Endothelial cell of umbilical vein (primary cell): ENCODE measurements at regions not wholly inside any gene's neighbourhood (a gene's known extent, or its start where the extent isn't known, plus 50 kb on each side); places are given as distances from the start of the nearest gene placed in this dataset.

Experiments
- BruUV-seq: library from RNA; stranded (reverse); fragments of 400-500 nt; replicated peaks from 2 replicates; lab custom pipeline; 2021; lab: Mats Ljungman, UMichigan
- CTCF ChIA-PET: fragments of 300-600, 350-600 bp; sonication (Branson Sonifier 250); formaldehyde crosslinking; loops from one replicate; lab custom pipeline; 2021; ENCODE audit warnings: antibody characterized with exemption, inconsistent platforms; lab: Charles Lee
- POLR2A ChIA-PET: fragments of 300-600, 350-600 bp; sonication (Branson Sonifier 250); formaldehyde crosslinking; loops from one replicate; lab custom pipeline; 2021; ENCODE audit warnings: antibody characterized with exemption, inconsistent platforms; lab: Charles Lee
- DNase-seq: peaks from one replicate; pipeline ENCODE4 v3.0.0-alpha.2; 2011; ENCODE audit warnings: low read depth, low spot score
- FAIRE-seq: peaks from 2 replicates; lab custom pipeline; 2011; peaks lifted over from hg19 to GRCh38; lab: Jason Lieb, UNC
- H2AFZ ChIP-seq: 2 replicates; pipeline ENCODE4 v1.6.0; 2012; ENCODE audit warnings: low read depth, low read length, control low read depth, inconsistent platforms
- H3K27ac ChIP-seq: 2 replicates; pipeline ENCODE4 v1.5.1; 2011; ENCODE audit warnings: low read depth, mild to moderate bottlenecking, control low read depth, low read length, moderate library complexity; ENCODE audit not compliant: insufficient read depth
- H3K27me3 ChIP-seq, 2 experiments: 2 replicates each; pipeline versions ENCODE4 v1.6.0 to v1.6.1; 2011; ENCODE audit warnings: low read length in 2 of 2, mixed read lengths in 1 of 2; ENCODE audit not compliant: control insufficient read depth in 2 of 2, insufficient read depth in 2 of 2
- H3K36me3 ChIP-seq, 2 experiments: 2 replicates in 1 of 2; 3 replicates in 1 of 2; pipeline ENCODE4 v1.5.1; 2011; ENCODE audit warnings: low read length in 2 of 2, mild to moderate bottlenecking in 1 of 2, moderate library complexity in 1 of 2; ENCODE audit not compliant: control insufficient read depth in 2 of 2, insufficient read depth in 2 of 2; ENCODE audit errors: extremely low read depth in 1 of 2
- H3K4me1 ChIP-seq: 3 replicates; pipeline ENCODE4 v1.5.1; 2011; ENCODE audit warnings: mild to moderate bottlenecking, low read length; ENCODE audit not compliant: control insufficient read depth, insufficient read depth; ENCODE audit errors: extremely low read depth
- H3K4me2 ChIP-seq: 2 replicates; pipeline ENCODE4 v1.6.1; 2011; ENCODE audit warnings: low read length, control low read depth, mixed read lengths; ENCODE audit not compliant: insufficient read depth
- H3K4me3 ChIP-seq, 3 experiments: fragments of 200-600 bp in 1 of 3; sonication (generic), shearing (Covaris generic) in 1 of 3; replicated peaks in 1 of 3; 2 replicates each; pipeline ENCODE4 v1.5.1; 2011 to 2016; ENCODE audit warnings: control low read depth in 3 of 3, low read length in 3 of 3, mild to moderate bottlenecking in 2 of 3, inconsistent platforms in 1 of 3, low read depth in 1 of 3, moderate library complexity in 1 of 3; ENCODE audit not compliant: insufficient read depth in 1 of 3
- H3K79me2 ChIP-seq: 2 replicates; pipeline ENCODE4 v1.6.0; 2012; ENCODE audit warnings: low read length, inconsistent platforms; ENCODE audit not compliant: control insufficient read depth, insufficient read depth
- H3K9ac ChIP-seq: replicated peaks from 2 replicates; pipeline ENCODE3; 2011; ENCODE audit warnings: low read length, control low read depth; ENCODE audit not compliant: insufficient read depth; ENCODE audit errors: extremely low read depth
- H3K9me1 ChIP-seq: replicated peaks from 3 replicates; pipeline ENCODE4 v1.6.0; 2011; ENCODE audit warnings: mild to moderate bottlenecking, low read length; ENCODE audit not compliant: control insufficient read depth, insufficient read depth; ENCODE audit errors: extremely low read depth
- H3K9me3 ChIP-seq: replicated peaks from 2 replicates; pipeline ENCODE4 v1.5.1; 2012; ENCODE audit warnings: low read length, inconsistent platforms; ENCODE audit not compliant: control insufficient read depth, insufficient read depth
- H4K20me1 ChIP-seq: replicated peaks from 2 replicates; pipeline ENCODE3; 2011; ENCODE audit warnings: mild to moderate bottlenecking, low read length; ENCODE audit not compliant: control insufficient read depth, insufficient read depth; ENCODE audit errors: extremely low read depth
- EZH2 ChIP-seq: IDR thresholded peaks from 2 replicates; pipeline ENCODE4 v1.6.1; 2012; ENCODE audit warnings: borderline replicate concordance, low read depth, mild to moderate bottlenecking, moderate library complexity, low read length, inconsistent platforms; ENCODE audit not compliant: severe bottlenecking
- FOS ChIP-seq: IDR thresholded peaks from 2 replicates; pipeline ENCODE4 v1.6.1; 2011; ENCODE audit warnings: mild to moderate bottlenecking, low read length, moderate library complexity, borderline replicate concordance; ENCODE audit not compliant: insufficient read depth
- GATA2 ChIP-seq: IDR thresholded peaks from 2 replicates; pipeline ENCODE4 v1.7.0; 2011; ENCODE audit warnings: low read depth, mild to moderate bottlenecking, moderate library complexity, mixed read lengths, low read length; ENCODE audit not compliant: insufficient read length, insufficient read depth
- JUN ChIP-seq: IDR thresholded peaks from 2 replicates; pipeline ENCODE4 v1.6.1; 2011; ENCODE audit warnings: borderline replicate concordance, low read depth; ENCODE audit not compliant: insufficient read length, insufficient read depth
- MYC ChIP-seq: IDR thresholded peaks from one replicate; pipeline ENCODE4 v1.6.1; 2011; ENCODE audit warnings: mild to moderate bottlenecking, low read depth, low read length
- POLR2A ChIP-seq: IDR thresholded peaks from 2 replicates; pipeline ENCODE4 v1.6.1; 2012; ENCODE audit warnings: low read depth, mild to moderate bottlenecking, control low read depth, low read length
- POLR2AphosphoS5 ChIP-seq: IDR thresholded peaks from 2 replicates; pipeline ENCODE4 v1.6.1; 2012; ENCODE audit warnings: low read depth, mild to moderate bottlenecking, control low read depth, low read length, moderate library complexity; ENCODE audit not compliant: insufficient read depth
- dilution Hi-C: fragments of 300-500 bp; cut with MboI; formaldehyde crosslinking; loops from one replicate; pipeline ENCODE4 v1.15.0; 2019; ENCODE audit warnings: low sequenced_read_pairs; ENCODE audit not compliant: extremely low pct_ligation_motif_present
- intact Hi-C: fragments of 100-400 bp; cut with micrococcal nuclease; formaldehyde crosslinking; loops from one replicate; pipeline ENCODE4 v1.10.0; 2022
- TF ChIP-seq, protein P1 (sequence below), 2 donors: IDR thresholded peaks; 1 replicate in 1 of 2; 2 replicates in 1 of 2; pipeline ENCODE4 v1.5.1; 2011; ENCODE audit warnings: low read length in 2 of 2, mild to moderate bottlenecking in 2 of 2, moderate library complexity in 2 of 2, control low read depth in 1 of 2, inconsistent platforms in 1 of 2, low read depth in 1 of 2; ENCODE audit not compliant: insufficient read depth in 1 of 2; ENCODE audit errors: extremely low read depth in 1 of 2
- TF ChIP-seq, protein P2 (sequence below): IDR thresholded peaks from 2 replicates; pipeline ENCODE4 v1.6.1; 2011; ENCODE audit not compliant: insufficient read depth, insufficient read length

DNA sequence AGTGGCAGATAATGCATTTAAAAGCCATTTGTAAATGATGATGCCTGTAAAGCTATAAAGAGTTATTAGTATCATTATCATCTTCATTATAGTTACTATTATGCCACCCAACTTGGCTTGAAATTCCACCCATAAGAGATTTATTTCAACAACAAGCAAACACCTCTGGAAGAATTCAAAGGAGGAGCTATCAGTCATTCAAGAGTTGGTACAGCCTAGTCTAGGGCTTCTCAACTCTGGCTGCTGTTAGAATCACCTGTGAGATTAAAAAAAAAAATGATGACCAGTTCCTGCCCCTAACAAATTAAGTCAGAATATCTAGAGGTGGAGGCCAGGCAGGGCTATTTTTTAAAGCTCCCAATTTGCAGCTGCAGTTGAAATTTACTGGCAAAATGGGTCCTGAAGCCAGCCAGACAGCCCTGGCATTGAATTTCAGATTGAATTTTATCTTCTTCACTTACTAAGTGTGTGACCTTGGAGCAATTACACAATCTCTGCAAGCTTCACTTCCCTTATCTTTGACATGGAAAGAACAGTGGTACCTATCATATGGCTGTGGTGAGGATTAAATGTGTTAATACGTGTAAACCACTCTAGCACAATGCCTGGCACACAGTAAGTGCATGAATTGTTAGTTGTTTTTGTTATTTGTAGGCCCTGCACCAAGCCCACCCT lies 52.9 kb upstream of the EDA start:
- no TSS peak for BruUV-seq
- POLR2A ChIA-PET = no interaction called here

More for the DNA sequence above, 52.9 kb upstream of the EDA start:
- intact Hi-C loops = no loop called here
- Histone ChIP-seq H3K27me3 (no peaks in the 10 kb centered on the region), H3K9me3 (no peaks in the 10 kb centered on the region), H3K4me2 (no peak overlapping the region), H3K79me2 (no peaks in the 10 kb centered on the region), H3K4me1 (no peaks in the 10 kb centered on the region), H3K4me3 (no peak overlapping the region), H3K27ac (no peak overlapping the region), H4K20me1 (no peaks in the 10 kb centered on the region), H2AFZ (no peak overlapping the region), H3K9me1 (no peaks in the 10 kb centered on the region), H3K36me3 (no peaks in the 10 kb centered on the region), H3K9ac (no peak overlapping the region)
- dilution Hi-C loops = no loop called here
- FAIRE-seq (no peak), DNase-seq (no peak)
- CTCF ChIA-PET = no interaction called here
- no peak for TF ChIP-seq POLR2AphosphoS5
- TF ChIP-seq JUN = no peak
- TF ChIP-seq, protein P1, sequence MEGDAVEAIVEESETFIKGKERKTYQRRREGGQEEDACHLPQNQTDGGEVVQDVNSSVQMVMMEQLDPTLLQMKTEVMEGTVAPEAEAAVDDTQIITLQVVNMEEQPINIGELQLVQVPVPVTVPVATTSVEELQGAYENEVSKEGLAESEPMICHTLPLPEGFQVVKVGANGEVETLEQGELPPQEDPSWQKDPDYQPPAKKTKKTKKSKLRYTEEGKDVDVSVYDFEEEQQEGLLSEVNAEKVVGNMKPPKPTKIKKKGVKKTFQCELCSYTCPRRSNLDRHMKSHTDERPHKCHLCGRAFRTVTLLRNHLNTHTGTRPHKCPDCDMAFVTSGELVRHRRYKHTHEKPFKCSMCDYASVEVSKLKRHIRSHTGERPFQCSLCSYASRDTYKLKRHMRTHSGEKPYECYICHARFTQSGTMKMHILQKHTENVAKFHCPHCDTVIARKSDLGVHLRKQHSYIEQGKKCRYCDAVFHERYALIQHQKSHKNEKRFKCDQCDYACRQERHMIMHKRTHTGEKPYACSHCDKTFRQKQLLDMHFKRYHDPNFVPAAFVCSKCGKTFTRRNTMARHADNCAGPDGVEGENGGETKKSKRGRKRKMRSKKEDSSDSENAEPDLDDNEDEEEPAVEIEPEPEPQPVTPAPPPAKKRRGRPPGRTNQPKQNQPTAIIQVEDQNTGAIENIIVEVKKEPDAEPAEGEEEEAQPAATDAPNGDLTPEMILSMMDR (IDR thresholded peaks at IDR 0.05; ENCODE audit: extremely low read depth in 1 of 2, insufficient read depth in 1 of 2, low read depth in 1 of 2, low read length in 2 of 2) = no peak
- TF ChIP-seq EZH2 = no peak
- TF ChIP-seq GATA2 = no peak
- no peak for TF ChIP-seq POLR2A
- TF ChIP-seq, protein P2, sequence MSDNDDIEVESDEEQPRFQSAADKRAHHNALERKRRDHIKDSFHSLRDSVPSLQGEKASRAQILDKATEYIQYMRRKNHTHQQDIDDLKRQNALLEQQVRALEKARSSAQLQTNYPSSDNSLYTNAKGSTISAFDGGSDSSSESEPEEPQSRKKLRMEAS = no peak
- no peak for TF ChIP-seq FOS
- no peak for TF ChIP-seq MYC
